ENCODE measurements at regions not wholly inside any gene's neighbourhood (a gene's known extent, or its start where the extent isn't known, plus 50 kb on each side); places are given as distances from the start of the nearest gene placed in this dataset.
"Not testable (repeated sequence)": the region's sequence is repeated elsewhere in the genome, so short reads cannot be mapped to it uniquely, and the experiment has no call there.

GRCh38 chr6:105862936-105863607 lies 223.1 kb upstream of the PRDM1 start:
- Mint-ChIP-seq H3K27me3 (ENCODE audit: low read depth in 2 of 2) (peaks cover 22 to 23% of the 10 kb centered on the region in 2 donors), H3K36me3 (no peaks in the 10 kb centered on the region), H3K9me3 (no peaks in the 10 kb centered on the region), H3K4me1 (no peaks in the 10 kb centered on the region), H3K4me3 (no peak overlapping the region), H3K27ac (no peak overlapping the region)
- Histone ChIP-seq H3K27me3 (ENCODE audit: control insufficient read depth, insufficient read depth, low read length) (no peaks in the 10 kb centered on the region), H3K9me3 (ENCODE audit: control insufficient read depth, insufficient read depth, low read length) (no peaks in the 10 kb centered on the region), H3K36me3 (ENCODE audit: control insufficient read depth, insufficient read depth, low read length) (no peaks in the 10 kb centered on the region), H3K27ac (ENCODE audit: low read length) (no peak overlapping the region), H3K4me3 (ENCODE audit: low read length) (no peak overlapping the region), H3K4me1 (ENCODE audit: control insufficient read depth, insufficient read depth, low read length) (no peaks in the 10 kb centered on the region)
- no peak for ATAC-seq
- no peak for DNase-seq
- TF ChIP-seq, protein P1, sequence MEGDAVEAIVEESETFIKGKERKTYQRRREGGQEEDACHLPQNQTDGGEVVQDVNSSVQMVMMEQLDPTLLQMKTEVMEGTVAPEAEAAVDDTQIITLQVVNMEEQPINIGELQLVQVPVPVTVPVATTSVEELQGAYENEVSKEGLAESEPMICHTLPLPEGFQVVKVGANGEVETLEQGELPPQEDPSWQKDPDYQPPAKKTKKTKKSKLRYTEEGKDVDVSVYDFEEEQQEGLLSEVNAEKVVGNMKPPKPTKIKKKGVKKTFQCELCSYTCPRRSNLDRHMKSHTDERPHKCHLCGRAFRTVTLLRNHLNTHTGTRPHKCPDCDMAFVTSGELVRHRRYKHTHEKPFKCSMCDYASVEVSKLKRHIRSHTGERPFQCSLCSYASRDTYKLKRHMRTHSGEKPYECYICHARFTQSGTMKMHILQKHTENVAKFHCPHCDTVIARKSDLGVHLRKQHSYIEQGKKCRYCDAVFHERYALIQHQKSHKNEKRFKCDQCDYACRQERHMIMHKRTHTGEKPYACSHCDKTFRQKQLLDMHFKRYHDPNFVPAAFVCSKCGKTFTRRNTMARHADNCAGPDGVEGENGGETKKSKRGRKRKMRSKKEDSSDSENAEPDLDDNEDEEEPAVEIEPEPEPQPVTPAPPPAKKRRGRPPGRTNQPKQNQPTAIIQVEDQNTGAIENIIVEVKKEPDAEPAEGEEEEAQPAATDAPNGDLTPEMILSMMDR (IDR thresholded peaks at IDR 0.05): no peak
- WGBS (ENCODE audit: insufficient coverage): 69% methylated on average over 5 of the region's 5 CpGs
- intact Hi-C loops (cut with micrococcal nuclease): no loop called here

DNA sequence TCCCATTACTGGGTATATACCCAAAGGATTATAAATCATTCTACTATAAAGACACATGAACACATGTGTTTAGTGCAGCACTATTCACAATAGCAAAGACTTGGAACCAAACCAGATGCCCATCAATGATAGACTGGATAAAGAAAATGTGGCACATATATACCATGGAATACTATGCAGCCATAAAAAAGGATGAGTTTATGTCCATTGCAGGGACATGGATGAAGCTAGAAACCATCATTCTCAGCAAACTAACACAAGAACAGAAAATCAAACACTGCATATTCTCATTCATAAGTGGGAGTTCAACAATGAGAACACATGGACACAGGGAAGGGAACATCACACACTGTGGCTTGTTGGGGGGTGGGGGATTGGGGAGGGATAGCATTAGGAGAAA lies 225.2 kb upstream of the PRDM1 start:
- H3K4me1 ChIP-seq (ENCODE audit: control insufficient read depth, insufficient read depth, low read length); H3K4me3 Mint-ChIP-seq; ATAC-seq; H3K36me3 ChIP-seq (ENCODE audit: control insufficient read depth, insufficient read depth, low read length); H3K27me3 ChIP-seq (ENCODE audit: control insufficient read depth, insufficient read depth, low read length); H3K4me3 ChIP-seq (ENCODE audit: low read length); H3K4me1 Mint-ChIP-seq; intact Hi-C loops (cut with micrococcal nuclease); H3K9me3 Mint-ChIP-seq; H3K36me3 Mint-ChIP-seq; H3K27ac ChIP-seq (ENCODE audit: low read length); H3K27ac Mint-ChIP-seq; DNase-seq; H3K9me3 ChIP-seq (ENCODE audit: control insufficient read depth, insufficient read depth, low read length): not testable (repeated sequence)
- H3K27me3 Mint-ChIP-seq (ENCODE audit: low read depth in 2 of 2): peaks cover 14 to 29% of the 10 kb centered on the region in 2 donors

GRCh38 chr6:105859457-105859856 lies 226.7 kb upstream of the PRDM1 start:
- WGBS (ENCODE audit: insufficient coverage): 100% methylated on average over 1 of the region's 1 CpG
- Mint-ChIP-seq H3K4me3 (no peak overlapping the region), H3K9me3 (no peaks in the 10 kb centered on the region), H3K27me3 (ENCODE audit: low read depth in 2 of 2) (peaks cover 6 to 29% of the 10 kb centered on the region in 2 donors), H3K27ac (no peak overlapping the region), H3K4me1 (no peaks in the 10 kb centered on the region), H3K36me3 (no peaks in the 10 kb centered on the region)
- H3K4me1 ChIP-seq (ENCODE audit: control insufficient read depth, insufficient read depth, low read length): no peaks in the 10 kb centered on the region
- no peak overlapping the region for H3K27ac ChIP-seq (ENCODE audit: low read length)
- TF ChIP-seq, protein P1 (IDR thresholded peaks at IDR 0.05): no peak
- intact Hi-C loops (cut with micrococcal nuclease): no loop called here
- no peak for ATAC-seq
- no peaks in the 10 kb centered on the region for H3K36me3 ChIP-seq (ENCODE audit: control insufficient read depth, insufficient read depth, low read length)
- H3K4me3 ChIP-seq (ENCODE audit: low read length): no peak overlapping the region
- no peaks in the 10 kb centered on the region for H3K27me3 ChIP-seq (ENCODE audit: control insufficient read depth, insufficient read depth, low read length)
- H3K9me3 ChIP-seq (ENCODE audit: control insufficient read depth, insufficient read depth, low read length): no peaks in the 10 kb centered on the region
- no peak for DNase-seq

DNA sequence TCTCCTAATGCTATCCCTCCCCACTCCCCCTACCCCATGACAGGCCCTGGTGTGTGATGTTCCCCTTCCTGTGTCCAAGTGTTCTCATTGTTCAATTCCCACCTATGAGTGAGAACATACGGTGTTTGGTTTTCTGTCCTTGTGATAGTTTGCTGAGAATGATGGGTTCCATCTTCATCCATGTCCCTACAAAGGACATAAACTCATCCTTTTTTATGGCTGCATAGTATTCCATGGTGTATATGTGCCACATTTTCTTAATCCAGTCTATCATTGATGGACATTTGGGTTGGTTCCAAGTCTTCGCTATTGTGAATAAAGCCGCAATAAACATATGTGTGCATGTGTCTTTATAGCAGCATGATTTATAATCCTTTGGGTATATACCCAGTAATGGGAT lies 227.5 kb upstream of the PRDM1 start:
- H3K4me3 Mint-ChIP-seq; H3K27ac Mint-ChIP-seq; H3K9me3 Mint-ChIP-seq; H3K27me3 ChIP-seq (ENCODE audit: control insufficient read depth, insufficient read depth, low read length); H3K36me3 ChIP-seq (ENCODE audit: control insufficient read depth, insufficient read depth, low read length); ATAC-seq; H3K4me1 ChIP-seq (ENCODE audit: control insufficient read depth, insufficient read depth, low read length); H3K27ac ChIP-seq (ENCODE audit: low read length); intact Hi-C loops (cut with micrococcal nuclease); H3K9me3 ChIP-seq (ENCODE audit: control insufficient read depth, insufficient read depth, low read length); H3K4me3 ChIP-seq (ENCODE audit: low read length); H3K36me3 Mint-ChIP-seq; H3K4me1 Mint-ChIP-seq; DNase-seq: not testable (repeated sequence)
- no CpG with 5 or more reads among the region's 3 CpGs for WGBS (ENCODE audit: insufficient coverage)
- H3K27me3 Mint-ChIP-seq (ENCODE audit: low read depth in 2 of 2): peaks cover 4 to 28% of the 10 kb centered on the region in 2 donors

Measured in natural killer cell (primary cell).